ENCODE measurements at regions not wholly inside any gene's neighbourhood (a gene's known extent, or its start where the extent isn't known, plus 50 kb on each side); places are given as distances from the start of the nearest gene placed in this dataset.

DNA sequence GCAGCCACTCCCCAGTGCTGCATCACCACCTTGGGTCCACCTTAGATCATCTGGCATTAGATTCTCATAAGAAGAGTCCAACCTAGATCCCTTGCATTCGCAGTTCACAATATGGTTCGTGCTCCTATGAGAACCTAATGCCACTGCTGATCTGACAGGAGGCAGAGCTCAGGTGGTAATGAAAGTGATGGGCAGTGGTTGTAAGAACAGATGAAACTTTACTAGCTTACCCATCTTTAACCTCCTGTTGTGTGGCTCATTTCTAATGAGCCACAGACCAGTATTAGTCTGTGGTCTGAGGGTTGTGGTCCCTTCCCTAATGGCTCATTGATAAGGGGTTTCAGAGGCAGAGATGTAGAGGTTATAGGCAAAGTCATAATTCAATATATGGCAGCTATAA, 615.9 kb upstream of the MIS18BP1 start:
- Mint-ChIP-seq H3K27me3 (ENCODE audit: unreplicated experiment) (no peaks in the 10 kb centered on the region), H3K27ac (ENCODE audit: unreplicated experiment) (no peak overlapping the region), H3K9me3 (ENCODE audit: unreplicated experiment) (peaks cover 14% of the 10 kb centered on the region), H3K36me3 (ENCODE audit: low read depth, unreplicated experiment) (peaks cover 11% of the 10 kb centered on the region), H3K4me3 (ENCODE audit: unreplicated experiment) (no peak overlapping the region), H3K4me1 (ENCODE audit: unreplicated experiment) (peaks cover 5% of the 10 kb centered on the region)
- TF ChIP-seq, protein P1, sequence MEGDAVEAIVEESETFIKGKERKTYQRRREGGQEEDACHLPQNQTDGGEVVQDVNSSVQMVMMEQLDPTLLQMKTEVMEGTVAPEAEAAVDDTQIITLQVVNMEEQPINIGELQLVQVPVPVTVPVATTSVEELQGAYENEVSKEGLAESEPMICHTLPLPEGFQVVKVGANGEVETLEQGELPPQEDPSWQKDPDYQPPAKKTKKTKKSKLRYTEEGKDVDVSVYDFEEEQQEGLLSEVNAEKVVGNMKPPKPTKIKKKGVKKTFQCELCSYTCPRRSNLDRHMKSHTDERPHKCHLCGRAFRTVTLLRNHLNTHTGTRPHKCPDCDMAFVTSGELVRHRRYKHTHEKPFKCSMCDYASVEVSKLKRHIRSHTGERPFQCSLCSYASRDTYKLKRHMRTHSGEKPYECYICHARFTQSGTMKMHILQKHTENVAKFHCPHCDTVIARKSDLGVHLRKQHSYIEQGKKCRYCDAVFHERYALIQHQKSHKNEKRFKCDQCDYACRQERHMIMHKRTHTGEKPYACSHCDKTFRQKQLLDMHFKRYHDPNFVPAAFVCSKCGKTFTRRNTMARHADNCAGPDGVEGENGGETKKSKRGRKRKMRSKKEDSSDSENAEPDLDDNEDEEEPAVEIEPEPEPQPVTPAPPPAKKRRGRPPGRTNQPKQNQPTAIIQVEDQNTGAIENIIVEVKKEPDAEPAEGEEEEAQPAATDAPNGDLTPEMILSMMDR (IDR thresholded peaks at IDR 0.05; ENCODE audit: unreplicated experiment) = no peak
- DNase-seq (ENCODE audit: low spot score) = no peak

DNA sequence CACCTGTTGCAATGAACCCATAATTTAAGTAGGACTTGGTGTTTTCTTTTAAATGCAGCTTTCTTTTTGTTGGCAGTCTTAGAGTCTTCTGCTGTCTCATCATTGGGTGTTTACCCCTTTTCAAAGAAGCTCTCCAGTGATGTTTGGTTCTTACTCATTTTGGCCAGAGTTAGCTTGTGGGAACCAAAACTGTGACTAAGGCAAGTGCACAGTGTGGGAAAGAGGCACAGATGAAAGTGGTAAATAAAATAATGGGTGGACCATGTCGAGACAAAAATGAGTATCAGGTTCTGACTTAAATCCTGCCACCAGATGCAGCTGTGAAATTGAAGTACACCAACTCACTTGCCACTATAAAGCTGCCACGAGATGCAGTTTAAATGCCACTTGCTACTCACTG, 615.4 kb upstream of the MIS18BP1 start:
- Mint-ChIP-seq H3K36me3 (ENCODE audit: low read depth, unreplicated experiment) (peaks cover 11% of the 10 kb centered on the region), H3K4me1 (ENCODE audit: unreplicated experiment) (peaks cover 5% of the 10 kb centered on the region), H3K27me3 (ENCODE audit: unreplicated experiment) (no peaks in the 10 kb centered on the region), H3K4me3 (ENCODE audit: unreplicated experiment) (no peak overlapping the region), H3K27ac (ENCODE audit: unreplicated experiment) (no peak overlapping the region), H3K9me3 (ENCODE audit: unreplicated experiment) (peaks cover 14% of the 10 kb centered on the region)
- DNase-seq (ENCODE audit: low spot score) = no peak
- TF ChIP-seq, protein P1 (IDR thresholded peaks at IDR 0.05; ENCODE audit: unreplicated experiment) = no peak

DNA sequence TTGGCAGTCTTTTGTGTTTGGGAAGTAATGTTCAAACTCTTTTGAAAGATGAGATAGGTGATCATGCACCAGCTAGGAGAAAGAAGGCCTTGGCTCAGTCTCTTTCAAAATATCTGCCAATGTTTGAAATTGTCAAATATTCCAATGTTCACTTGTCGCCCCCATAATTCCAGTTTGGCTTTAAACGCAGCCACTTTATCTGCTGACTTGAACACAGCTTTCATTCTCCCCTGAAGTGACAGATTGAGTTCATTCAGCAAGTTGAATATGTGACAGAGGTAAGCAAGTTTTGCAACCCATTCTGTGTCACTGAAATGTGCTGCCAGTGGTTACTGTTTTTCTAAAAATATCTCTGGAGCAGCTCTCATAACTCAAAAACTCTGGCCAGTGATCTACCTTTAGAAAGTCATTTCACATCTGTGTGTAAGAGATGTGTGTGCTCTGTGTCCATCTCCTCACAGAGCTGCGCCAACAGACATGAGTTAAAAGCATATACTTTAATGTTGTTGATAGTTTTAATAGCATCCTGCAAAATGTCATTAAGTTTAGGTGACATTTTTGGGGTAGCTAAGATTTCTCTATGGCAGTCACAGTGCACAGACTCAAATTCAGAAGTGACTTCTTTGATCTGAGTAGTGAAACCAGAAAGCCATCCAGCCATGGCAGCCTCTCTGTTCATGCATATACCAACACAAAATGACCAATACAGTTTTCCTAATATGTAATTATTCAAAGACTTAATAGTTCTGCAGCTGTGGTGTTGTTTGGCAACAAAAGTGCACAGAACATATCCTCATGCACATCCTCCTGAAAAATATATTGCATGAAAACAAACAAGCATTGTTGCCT, 614.3 kb upstream of the MIS18BP1 start:
- H3K4me3 Mint-ChIP-seq (ENCODE audit: unreplicated experiment) = no peak overlapping the region
- DNase-seq (ENCODE audit: low spot score) = no peak
- TF ChIP-seq, protein P1 (IDR thresholded peaks at IDR 0.05; ENCODE audit: unreplicated experiment) = no peak
- H3K36me3 Mint-ChIP-seq (ENCODE audit: low read depth, unreplicated experiment) = peaks cover 11% of the 10 kb centered on the region
- no peaks in the 10 kb centered on the region for H3K27me3 Mint-ChIP-seq (ENCODE audit: unreplicated experiment)
- peaks cover 5% of the 10 kb centered on the region for H3K4me1 Mint-ChIP-seq (ENCODE audit: unreplicated experiment)
- H3K27ac Mint-ChIP-seq (ENCODE audit: unreplicated experiment) = no peak overlapping the region
- H3K9me3 Mint-ChIP-seq (ENCODE audit: unreplicated experiment) = peaks cover 14% of the 10 kb centered on the region

DNA sequence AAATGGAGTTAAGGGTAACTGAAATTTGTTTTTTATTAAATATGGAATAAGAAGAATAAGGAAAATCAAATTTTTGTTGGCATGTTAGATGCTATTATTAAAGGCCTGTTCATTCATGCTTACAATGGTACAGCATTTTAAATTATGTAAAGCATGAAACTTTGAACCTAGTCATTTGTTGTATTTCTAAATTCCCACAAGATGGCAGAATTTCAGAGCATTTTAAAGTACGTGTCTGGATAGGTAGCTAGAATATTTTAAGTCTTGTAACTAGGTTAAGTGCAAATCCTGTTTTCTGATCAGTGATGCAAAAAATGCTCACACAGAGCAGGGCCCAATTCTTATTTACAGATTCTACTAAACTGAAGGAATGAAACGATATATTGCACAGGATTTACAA, 585.6 kb upstream of the MIS18BP1 start:
- no peak for DNase-seq (ENCODE audit: low spot score)
- no peaks in the 10 kb centered on the region for H3K36me3 Mint-ChIP-seq (ENCODE audit: low read depth, unreplicated experiment)
- no peaks in the 10 kb centered on the region for H3K27me3 Mint-ChIP-seq (ENCODE audit: unreplicated experiment)
- no peak overlapping the region for H3K27ac Mint-ChIP-seq (ENCODE audit: unreplicated experiment)
- no peak overlapping the region for H3K4me3 Mint-ChIP-seq (ENCODE audit: unreplicated experiment)
- no peaks in the 10 kb centered on the region for H3K9me3 Mint-ChIP-seq (ENCODE audit: unreplicated experiment)
- peaks cover 24% of the 10 kb centered on the region for H3K4me1 Mint-ChIP-seq (ENCODE audit: unreplicated experiment)
- TF ChIP-seq, protein P1 (IDR thresholded peaks at IDR 0.05; ENCODE audit: unreplicated experiment) = no peak

DNA sequence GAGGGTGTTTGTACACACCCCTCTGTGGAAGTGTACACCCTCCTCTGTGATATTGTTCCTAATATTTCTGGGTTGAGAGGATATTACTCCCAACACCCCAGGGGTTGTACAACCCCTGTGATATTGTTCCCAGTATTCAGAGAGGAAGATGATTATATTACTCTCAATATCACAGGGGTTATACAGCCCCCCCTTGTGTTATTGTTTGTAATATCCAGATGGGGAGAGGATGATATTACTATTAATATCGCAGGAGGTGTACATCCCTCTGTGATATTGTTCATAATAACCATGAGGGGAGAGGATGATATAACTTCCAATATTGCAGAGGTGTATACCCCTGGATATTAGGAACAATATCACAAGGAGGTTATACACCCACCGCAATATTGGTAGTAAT, 566.1 kb upstream of the MIS18BP1 start:
- Mint-ChIP-seq H3K27me3 (ENCODE audit: unreplicated experiment) (no peaks in the 10 kb centered on the region), H3K4me1 (ENCODE audit: unreplicated experiment) (no peaks in the 10 kb centered on the region), H3K9me3 (ENCODE audit: unreplicated experiment) (no peaks in the 10 kb centered on the region), H3K27ac (ENCODE audit: unreplicated experiment) (no peak overlapping the region), H3K4me3 (ENCODE audit: unreplicated experiment) (no peak overlapping the region), H3K36me3 (ENCODE audit: low read depth, unreplicated experiment) (no peaks in the 10 kb centered on the region)
- TF ChIP-seq, protein P1 (IDR thresholded peaks at IDR 0.05; ENCODE audit: unreplicated experiment) = no peak
- DNase-seq (ENCODE audit: low spot score) = no peak
